Stimulated activated CD4-positive, alpha-beta T cell treated with anti-CD3 and anti-CD28 coated beads, TNF-alpha, amount 100 ng/mL, for 48 hours (primary cell): ENCODE measurements at regions not wholly inside any gene's neighbourhood (a gene's known extent, or its start where the extent isn't known, plus 50 kb on each side); places are given as distances from the start of the nearest gene placed in this dataset.
"Not testable (repeated sequence)": the region's sequence is repeated elsewhere in the genome, so short reads cannot be mapped to it uniquely, and the experiment has no call there.

Experiments used
- DNase-seq, 3 donors: peaks; one replicate each; pipeline ENCODE4 v3.0.0-alpha.2; 2020; ENCODE audit warnings: low read depth in 3 of 3

DNA sequence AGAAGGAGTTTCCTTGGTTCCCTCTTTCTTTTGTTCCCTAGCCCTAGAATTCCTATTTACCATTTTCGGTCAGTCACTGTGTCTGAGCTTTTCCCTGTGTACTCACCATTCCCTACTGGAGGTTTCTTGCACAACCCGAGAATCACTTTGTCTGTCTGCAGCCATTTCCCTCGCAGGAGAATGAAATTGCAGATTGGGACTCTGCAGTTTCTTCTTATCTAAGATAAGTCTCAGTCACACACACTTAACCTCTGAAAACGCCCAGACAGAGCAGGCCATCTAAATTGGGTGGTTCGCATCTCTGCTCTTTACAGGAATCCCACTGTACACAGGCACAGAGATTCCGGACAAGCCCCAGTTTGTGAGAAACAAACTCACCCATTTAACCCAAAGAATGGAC, 58.6 kb upstream of the CNTNAP2 start:
- DNase-seq = no peak

DNA sequence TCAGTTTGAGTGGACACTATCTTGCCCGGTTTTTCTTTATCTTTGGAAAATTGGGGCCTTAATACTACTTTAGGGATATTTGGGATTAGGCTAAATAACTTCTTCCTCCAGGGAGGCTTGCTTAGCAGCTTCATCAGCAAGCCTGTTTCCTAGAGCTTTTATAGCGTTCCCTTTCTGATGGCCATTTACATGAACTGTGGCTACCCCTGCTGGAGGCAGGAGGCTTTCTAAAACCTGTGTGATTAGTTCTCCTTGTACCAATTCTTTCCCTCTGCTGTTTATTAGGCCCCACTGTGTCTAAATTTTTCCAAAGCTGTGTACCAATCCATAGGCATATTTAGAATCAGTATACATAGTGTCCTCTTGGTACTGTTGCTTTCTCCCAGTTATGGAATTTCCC, 61.7 kb upstream of the CNTNAP2 start:
- no peak for DNase-seq

DNA sequence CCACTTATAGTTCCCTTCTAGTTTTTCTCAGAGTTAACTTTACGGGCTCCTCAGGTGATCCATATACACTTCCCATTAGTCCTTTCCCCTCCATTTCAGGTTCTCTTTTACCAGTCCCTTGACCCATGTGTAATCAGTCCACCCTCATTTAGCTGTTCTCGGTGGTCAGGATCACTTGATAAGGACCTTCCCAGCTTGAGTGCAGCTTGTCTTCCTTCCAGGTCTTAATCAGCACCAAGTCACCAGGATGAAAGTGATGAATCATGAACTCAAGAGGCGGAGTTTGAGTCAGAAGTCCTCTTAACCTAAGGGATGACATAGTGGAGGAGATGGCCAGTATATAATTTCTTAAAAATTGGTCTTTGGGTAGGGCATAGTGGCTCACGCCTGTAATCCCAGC, 63.1 kb upstream of the CNTNAP2 start:
- DNase-seq = no peak

DNA sequence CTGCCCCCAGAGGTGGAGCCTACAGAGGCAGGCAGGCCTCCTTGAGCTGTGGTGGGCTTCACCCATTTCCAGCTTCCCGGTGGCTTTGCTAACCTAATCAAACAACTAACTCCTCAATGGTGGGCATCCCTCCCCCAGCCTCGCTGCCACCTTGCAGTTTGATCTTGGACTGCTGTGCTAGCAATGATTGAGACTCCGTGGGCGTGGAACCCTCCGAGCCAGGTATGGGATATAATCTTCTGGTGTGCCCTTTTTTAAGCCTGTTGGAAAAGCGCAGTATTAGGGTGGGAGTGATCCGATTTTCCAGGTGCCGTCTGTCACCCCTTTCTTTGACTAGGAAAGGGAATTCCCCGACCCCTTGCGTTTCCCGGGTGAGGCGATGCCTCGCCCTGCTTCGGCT, 73.3 kb upstream of the CNTNAP2 start:
- not testable (repeated sequence) for DNase-seq

DNA sequence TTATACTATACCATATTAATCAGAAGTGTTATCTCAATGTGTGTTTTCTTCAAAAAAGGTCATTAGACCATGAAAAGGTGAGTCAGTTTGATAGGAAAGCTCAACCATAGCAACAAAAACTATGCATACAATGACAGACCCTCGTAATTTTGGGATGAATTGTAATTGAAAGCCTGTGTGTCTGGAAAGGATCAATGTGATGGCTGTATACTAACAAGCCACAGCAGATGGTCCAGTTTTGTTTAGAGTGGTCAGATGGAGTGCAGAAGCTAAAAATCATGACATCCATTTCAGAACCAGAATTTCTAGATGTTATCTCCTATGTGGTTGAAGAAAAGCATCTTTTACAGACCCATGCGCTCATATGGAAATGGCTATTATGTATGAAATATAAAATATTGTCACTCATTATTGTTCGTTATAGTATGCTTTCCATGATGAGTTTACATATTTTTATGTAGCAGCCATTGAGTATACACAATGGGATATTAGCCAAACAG, 88.3 kb upstream of the CNTNAP2 start:
- no peak for DNase-seq

DNA sequence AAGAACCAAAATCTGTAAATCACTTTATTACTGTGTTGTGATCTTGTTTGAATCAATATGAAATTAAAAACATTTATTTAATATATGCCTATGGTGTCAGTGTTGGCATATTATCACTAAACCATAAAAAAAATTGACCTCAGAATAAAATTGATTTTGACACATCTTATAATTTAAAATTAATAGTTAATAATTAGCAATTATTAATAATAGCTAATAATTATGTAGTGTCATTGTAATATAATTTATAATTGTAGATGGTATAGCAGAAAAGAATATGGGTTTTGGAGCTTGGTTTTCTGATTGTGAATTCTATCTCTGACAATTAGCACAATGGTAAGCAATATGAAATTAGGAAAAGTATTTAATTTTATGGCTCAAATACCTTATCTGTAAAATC, 89.4 kb upstream of the CNTNAP2 start:
- no peak for DNase-seq

DNA sequence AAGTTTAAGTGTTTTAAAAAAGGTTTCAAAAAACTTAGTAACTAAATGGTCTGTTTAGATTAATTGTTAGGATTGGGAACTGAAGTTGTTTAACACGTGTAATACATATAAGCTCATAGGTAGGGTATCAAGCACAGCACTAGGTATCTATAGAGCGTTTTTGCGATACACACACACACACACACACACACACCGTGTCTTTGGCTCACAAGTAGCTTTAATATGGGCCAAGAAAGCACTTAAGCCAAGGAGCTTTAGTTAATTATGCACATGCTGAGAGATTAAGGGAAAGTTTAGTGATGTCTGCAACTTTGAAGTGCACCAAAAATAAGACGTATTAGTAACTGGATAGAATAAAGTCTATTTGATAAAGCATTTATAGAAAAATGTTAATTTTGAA, 93.8 kb upstream of the CNTNAP2 start:
- no peak for DNase-seq

DNA sequence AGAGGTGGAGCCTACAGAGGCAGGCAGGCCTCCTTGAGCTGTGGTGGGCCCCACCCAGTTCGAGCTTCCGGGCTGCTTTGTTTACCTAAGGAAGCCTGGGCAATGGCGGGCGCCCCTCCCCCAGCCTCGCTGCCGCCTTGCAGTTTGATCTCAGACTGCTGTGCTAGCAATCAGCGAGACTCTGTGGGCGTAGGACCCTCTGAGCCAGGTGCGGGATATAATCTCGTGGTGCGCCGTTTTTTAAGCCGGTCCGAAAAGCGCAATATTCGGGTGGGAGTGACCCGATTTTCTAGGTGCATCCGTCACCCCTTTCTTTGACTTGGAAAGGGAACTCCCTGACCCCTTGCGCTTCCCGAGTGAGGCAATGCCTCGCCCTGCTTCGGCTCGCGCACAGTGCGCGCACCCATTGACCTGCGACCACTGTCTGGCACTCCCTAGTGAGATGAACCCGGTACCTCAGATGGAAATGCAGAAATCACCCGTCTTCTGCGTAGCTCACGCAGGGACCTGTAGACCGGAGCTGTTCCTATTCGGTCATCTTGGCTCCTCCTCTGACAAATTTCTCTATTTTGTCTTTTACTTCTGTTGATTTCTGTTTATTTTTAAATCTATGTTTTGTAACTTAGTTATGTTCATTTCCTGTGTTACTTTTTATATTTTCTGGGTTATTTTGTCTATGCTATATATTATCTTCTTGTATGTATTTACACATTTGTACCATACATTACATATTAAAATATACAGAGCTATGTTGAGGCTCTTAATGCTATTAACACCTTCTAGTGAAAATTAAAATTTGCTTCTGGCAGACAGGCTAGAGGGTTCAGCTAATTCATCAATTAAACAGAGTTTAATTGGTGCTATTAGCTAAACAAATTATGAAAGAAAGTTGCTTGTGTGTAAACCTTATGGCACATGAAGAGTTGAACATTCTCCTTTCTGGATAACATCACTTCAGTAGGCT, 97.3 kb upstream of the CNTNAP2 start:
- not testable (repeated sequence) for DNase-seq

DNA sequence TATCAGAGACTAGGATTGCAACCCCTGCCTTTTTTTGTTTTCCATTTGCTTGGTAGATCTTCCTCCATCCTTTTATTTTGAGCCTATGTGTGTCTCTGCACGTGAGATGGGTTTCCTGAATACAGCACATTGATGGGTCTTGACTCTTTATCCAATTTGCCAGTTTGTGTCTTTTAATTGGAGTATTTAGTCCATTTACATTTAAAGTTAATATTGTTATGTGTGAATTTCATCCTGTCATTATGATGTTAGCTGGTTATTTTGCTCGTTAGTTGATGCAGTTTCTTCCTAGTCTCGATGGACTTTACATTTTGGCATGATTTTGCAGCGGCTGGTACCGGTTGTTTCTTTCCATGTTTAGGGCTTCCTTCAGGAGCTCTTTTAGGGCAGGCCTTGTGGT, 99.2 kb upstream of the CNTNAP2 start:
- not testable (repeated sequence) for DNase-seq

DNA sequence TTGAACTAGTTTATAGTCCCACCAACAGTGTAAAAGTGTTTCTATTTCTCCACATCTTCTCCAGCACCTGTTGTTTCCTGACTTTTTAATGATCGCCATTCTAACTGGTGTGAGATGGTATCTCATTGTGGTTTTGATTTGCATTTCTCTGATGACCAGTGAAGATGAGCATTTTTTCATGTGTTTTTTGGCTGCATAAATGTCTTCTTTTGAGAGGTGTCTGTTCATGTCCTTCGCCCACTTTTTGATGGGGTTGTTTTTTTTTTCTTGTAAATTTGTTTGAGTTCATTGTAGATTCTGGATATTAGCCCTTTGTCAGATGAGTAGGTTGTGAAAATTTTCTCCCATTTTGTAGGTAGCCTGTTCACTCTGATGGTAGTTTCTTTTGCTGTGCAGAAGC, 102.4 kb upstream of the CNTNAP2 start:
- DNase-seq = not testable (repeated sequence)

DNA sequence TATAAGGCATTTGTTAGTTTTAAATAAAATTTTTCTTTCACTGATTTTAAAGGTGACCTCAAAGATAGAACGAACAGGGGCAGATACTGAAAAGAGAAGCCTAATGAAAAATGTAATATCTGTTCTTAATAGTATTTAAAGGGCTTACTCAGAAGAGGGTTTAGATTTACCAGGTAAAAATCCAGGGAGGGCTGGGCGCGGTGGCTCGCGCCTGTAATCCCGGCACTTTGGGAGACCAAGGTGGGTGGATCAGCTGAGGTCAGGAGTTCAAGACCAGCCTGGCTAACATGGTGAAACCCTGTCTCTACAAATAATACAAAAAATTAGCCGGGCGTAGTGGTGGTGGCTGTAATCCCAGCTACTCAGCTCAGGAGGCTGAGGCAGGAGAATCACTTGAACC, 108.3 kb upstream of the CNTNAP2 start:
- no peak for DNase-seq

DNA sequence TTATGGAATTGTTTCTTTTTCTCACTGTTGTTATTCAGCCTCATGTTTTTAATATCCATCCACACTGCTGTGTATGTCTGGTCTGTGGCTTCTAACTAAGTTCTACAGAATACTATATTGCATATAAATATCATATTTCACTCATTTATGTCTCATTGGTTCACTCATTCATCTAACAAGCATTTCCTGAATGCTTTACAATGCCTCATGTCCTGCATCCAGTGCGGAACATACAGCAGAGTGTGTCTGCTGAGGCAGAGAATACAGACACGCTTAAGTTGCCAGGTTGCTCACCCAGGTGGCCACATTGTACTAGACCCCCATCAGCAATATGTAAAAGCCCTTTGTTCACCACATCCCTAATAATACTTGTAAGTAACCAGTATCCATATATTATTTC, 111.8 kb upstream of the CNTNAP2 start:
- DNase-seq = no peak

DNA sequence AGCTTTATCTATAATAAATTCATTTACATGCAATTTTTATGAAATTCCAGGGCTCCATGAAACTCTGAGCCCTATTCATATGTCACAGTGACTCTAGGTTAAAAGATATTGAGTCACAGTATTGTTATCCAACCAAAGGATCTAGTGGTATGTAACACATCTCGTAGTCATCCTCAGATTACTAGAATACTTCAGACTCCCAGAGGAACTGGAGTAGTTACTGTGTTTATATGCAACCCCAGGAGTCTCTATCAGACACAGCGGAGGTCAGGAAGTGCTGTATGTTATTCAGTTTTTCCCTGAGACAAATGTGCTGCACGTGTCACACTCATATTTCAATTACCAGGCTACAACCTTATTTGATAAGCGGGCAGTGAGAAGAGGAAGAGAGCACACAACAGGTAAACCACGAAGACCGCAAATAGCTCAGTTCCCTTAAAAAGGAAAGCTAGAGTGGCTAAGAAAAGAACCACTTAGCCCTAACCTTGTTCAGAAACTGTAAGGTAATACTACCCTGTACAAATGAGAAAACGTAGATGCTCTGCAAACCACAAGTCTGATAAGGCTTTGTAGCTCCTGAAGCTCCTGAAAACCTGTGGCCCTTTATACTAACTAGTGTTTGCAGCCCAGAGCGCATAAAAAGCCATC, 114.0 kb upstream of the CNTNAP2 start:
- no peak for DNase-seq

DNA sequence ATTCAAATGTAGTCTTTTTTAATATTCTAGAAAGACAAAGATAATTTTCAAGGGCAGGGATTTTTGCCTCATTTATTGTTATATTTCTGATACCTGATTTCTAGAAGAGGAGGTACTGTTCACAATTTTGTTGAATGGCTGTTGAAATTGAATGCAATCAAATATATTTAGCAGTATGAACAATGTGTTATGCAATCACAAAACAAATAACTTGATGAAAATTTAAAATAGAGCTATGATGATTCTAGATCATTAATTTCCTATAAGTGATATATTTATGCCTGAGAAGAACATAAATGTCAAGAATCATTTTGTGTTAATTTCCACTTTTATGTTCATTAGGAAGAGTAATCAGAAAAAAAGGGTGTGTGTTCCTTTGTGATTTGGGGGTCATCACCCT, 114.6 kb upstream of the CNTNAP2 start:
- DNase-seq = no peak

DNA sequence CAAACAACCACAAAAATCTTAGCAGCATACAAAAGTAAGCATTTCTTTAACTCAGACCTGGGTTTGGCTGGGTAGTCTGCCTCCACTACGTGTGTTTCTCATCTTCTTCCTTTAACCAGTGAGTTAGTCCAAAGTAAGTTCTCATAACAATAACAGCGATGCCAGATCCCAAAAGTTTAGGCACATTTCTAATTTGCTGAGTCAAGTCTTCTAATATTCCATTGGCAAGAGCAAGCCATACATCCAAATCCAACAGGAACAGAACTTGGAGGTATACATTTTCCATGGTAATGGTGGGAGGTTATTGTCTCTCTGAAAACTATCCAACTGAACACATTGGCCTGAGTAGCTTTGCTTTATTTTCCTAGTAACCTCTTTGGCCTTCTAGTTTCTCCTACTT, 115.7 kb upstream of the CNTNAP2 start:
- no peak for DNase-seq

DNA sequence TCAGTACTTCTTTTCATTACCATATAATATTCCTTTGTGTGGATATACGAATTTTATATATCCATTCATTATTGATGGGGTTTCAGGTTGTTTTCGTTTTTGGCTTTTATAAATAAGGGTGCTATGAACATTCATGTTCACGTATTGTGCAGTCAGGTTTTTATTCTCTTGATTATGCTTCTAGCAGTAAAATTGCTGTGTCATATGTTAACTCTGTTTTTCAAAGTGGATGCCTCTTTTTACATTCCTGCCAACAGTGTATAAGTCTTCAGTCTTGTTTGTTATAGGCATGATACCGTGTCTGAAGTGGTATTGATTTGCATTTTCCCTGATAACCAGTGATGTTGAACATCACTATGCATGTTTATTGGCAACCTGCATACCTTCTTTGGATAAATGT, 127.1 kb upstream of the CNTNAP2 start:
- DNase-seq = no peak

DNA sequence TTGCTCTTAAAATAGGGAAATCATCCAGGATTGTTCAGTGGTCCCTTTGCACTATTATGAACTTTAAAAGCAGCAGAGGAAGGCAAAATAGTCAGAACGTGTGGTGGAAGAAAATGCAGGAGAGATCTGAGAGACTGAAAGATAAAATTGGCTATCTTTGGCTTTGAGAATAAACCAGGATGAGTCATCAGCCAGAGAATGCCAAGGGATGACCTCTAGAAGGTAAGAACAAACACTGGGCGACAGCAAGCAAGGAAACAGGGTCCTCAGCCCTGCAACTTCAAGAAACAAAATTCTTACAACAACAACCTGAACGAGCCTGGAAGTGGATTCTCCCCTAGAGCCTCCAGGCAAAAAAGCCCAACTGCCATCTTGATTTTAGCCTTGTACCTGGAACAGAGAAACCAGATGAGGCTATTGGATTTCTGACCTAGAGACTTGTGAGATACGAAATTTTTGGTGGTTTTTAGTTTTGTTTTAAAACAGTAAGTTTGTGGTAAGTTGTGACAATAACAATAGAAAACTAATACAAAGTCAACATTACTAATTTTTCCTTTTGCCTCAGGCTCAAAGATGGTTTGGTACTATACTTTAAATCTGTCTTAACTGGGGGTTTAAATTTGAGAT, 130.2 kb upstream of the CNTNAP2 start:
- DNase-seq = no peak

DNA sequence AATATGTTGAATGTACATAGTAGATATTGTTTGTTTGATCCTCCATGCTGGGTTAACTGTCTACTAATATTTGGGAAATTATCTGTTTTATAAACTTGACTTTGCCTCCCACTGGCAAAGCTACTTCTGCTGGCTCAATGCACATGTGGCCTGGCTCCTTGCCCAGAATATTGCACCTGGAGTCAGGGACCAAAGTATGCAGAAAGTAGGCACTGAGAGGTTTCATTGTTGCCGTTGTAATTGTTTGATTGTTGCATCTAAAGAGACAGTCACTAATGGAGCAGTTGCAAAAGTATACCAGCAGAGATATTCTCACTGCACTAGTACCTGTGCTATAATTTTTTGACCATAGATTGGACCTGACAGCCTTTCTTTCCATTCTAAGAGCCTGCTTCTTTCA, 137.8 kb upstream of the CNTNAP2 start:
- no peak for DNase-seq

DNA sequence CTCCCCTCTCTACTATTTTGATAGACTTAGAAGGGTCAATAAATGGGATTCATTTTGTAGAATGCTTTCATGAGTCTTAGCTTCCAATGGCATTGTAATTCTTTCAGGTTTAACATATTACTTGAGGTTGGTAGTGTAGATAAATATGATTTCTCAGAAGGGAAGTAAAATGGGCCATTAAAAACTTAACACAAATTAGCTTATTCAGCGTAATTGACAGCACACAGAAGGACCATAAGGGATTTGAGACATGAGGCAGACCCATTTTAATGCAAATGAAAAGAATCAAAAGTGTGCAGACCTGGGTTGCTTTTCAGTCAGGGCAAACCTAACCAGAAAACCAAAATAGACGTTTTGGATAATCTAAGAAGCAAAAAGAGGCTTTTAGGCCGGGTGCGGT, 156.6 kb upstream of the CNTNAP2 start:
- DNase-seq = no peak

DNA sequence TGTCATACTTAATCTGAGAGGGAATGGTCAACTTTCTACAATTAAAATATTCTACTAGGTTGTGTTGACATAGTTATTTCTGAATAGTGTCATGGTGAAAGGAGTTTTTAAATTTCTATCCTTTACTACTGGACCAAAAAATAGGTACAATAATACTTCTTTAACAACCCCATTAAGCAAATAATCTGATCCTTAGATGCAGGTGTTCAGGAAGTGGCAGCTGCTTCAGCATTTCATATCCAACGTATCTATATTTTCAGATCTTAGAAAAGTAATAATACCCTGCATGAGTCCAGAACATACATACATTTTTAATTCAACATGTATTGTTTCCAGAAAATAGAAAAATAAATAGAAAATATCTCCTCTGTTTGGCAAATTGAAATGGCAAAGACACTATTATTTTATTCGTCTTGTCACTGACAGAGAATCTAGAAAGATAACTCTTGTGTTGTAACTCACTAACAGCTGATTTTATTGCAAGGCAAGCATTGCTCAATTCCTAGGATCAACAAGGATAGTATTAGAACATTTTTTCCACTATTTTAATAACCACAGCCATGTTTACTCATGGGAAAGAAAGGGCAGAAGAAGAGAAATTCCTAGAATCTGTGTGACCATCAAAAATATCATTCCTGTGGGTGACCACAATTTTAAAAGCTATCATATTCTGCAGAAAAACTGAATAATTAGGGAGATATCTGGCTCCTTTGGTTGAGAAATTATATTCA, 159.3 kb upstream of the CNTNAP2 start:
- no peak for DNase-seq

DNA sequence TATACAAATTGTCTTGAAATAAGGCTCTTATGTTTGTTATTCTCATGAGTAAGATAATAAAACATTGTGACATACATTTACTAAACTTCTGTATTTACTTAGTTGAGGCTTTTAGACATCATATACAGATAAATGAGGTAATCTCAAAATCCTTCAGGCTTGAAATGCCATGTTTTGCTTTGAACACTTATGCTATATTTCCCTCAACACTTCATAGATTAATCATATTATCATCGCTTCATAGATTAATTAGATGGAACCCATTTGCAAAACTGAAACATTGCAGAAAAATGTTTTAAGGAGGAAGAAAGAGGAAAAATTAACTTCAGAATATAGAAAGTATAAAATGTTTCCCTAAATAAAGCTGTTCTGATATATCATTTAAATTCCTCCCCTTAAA, 165.0 kb upstream of the CNTNAP2 start:
- DNase-seq = no peak

DNA sequence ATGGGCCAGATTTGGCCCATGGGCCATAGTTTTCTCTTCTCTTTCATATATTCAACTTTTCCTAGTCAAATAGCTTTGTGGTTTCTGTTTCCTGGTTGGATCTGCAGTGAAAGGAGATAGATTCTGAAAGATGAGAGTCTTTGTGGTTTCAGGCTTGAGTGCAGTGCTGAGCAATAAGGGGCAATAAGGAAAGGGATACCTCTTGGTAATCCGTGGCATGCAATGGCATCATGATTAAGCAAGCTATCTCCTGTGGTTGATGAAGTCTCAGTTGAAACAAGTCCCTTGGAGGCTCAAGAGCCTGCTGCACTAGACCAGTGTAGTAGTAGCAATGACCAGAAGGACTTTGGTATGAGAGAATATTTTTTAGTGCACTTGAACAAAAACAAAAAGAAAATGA, 187.7 kb upstream of the CNTNAP2 start:
- DNase-seq = no peak
